MM.1S (cell line): ENCODE measurements at regions not wholly inside any gene's neighbourhood (a gene's known extent, or its start where the extent isn't known, plus 50 kb on each side); places are given as distances from the start of the nearest gene placed in this dataset.

Experiments
- CTCF ChIP-seq: fragments of 300-600 bp; sonication (generic); IDR thresholded peaks from 2 replicates; pipeline ENCODE4 v1.5.1; 2016; ENCODE audit warnings: antibody characterized with exemption, low read length, mixed read lengths
- EZH2 ChIP-seq: fragments of 300-600 bp; sonication (generic); optimal IDR thresholded peaks from 2 replicates; pipeline ENCODE3; 2017; ENCODE audit warnings: low read depth, mild to moderate bottlenecking, antibody characterized with exemption, low read length, mixed read lengths
- EZH2phosphoT487 ChIP-seq: fragments of 300-600 bp; sonication (generic); IDR thresholded peaks from 2 replicates; pipeline ENCODE4 v1.6.1; 2018; ENCODE audit warnings: antibody characterized with exemption, low read length

GRCh38 chr13:84903391-84903790, 895.8 kb downstream of the SLITRK6 start:
- no peak for TF ChIP-seq CTCF
- TF ChIP-seq EZH2 = no peak
- no peak for TF ChIP-seq EZH2phosphoT487
